ENCODE measurements at regions not wholly inside any gene's neighbourhood (a gene's known extent, or its start where the extent isn't known, plus 50 kb on each side); places are given as distances from the start of the nearest gene placed in this dataset.
"Not testable (repeated sequence)": the region's sequence is repeated elsewhere in the genome, so short reads cannot be mapped to it uniquely, and the experiment has no call there.

GRCh38 chr5:15023266-15023665 lies 151.7 kb upstream of the ANKH start:
- no peak for DNase-seq (ENCODE audit: low read depth in 2 of 2)

GRCh38 chr5:15021266-15022046 lies 149.9 kb upstream of the ANKH start:
- DNase-seq (ENCODE audit: low read depth in 2 of 2), result no peak

DNA sequence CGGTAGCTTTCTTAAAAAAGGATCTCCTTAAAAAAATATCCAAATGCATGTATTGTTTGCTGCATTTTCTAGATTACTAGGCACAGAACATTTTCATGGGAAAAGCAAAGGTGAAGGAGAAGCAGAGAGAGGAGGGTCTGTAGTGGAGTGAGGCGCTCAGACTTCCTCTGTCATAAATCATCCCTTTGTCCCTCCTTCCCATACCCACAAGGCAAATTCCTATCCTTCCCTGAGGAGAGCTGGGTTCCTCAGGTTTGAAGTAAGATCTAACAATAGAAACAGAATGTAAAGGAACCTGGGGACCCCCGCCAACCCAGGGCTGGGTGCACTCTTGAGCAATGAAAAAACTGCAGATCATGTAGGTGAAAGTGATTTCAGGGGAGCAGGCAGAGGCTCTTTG lies 149.2 kb upstream of the ANKH start:
- no peak for DNase-seq (ENCODE audit: low read depth in 2 of 2)

DNA sequence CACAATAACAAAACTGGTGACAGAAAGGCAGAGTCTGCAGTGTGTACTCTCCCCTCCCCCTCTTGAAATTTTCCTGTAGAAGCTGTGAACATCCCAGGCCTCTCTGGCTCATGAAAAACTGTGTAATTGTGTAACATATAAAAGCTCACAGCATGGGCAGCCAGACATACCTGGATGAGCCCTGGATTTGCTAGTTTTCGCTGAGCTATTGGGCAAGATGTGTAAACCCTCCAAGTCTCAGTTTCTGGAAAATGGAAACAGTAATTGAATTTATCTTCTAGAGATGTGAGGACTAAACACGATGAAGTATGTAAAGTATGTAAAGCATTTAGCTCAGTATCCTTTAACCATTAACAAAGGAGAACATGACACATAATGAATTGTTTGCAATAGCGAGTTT lies 143.2 kb upstream of the ANKH start:
- DNase-seq (ENCODE audit: low read depth in 2 of 2), result no peak

DNA sequence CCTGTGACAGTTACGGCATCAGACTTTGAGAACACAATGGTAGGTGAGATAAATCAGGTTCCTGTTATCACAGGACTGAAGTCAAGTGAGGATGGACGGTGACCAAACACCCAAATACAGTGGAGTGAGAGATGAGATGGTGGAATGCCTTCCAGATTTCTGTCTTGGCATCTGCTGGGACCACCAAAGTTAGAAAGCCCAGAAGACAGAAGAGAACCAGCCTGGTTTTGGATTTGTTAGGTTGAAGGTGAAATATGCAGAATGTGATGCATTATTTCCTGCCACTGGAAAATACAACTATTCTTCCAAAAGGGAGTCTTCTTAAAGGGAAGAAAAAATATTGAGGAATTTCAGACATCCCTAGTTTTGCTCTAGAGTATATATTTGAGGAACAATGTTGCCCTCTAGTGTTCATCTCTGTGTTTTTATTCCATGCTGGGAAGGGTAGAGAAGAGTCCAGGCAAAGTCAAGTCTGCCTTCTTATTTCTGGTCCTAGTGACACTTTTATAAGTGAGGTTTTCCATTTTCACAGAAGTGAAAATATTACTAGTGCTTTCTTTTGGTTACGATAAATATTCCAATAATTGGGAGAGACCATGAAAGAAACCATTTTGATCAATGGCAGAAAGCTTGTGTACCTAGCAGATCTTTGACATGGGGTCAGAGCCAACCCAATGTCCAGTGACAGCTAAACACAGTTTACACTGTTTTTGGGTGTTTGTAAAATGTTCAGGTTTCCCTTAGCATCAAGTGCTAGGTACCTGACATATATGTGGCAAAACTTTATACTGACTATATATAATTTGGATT lies 142.3 kb upstream of the ANKH start:
- no peak for DNase-seq (ENCODE audit: low read depth in 2 of 2)

- DNase-seq (ENCODE audit: low read depth in 2 of 2), result no peak
Measured at GRCh38 chr5:15012061-15012460, 140.5 kb upstream of the ANKH start.

GRCh38 chr5:15010936-15011335 lies 139.4 kb upstream of the ANKH start:
- DNase-seq (ENCODE audit: low read depth in 2 of 2), result no peak

DNA sequence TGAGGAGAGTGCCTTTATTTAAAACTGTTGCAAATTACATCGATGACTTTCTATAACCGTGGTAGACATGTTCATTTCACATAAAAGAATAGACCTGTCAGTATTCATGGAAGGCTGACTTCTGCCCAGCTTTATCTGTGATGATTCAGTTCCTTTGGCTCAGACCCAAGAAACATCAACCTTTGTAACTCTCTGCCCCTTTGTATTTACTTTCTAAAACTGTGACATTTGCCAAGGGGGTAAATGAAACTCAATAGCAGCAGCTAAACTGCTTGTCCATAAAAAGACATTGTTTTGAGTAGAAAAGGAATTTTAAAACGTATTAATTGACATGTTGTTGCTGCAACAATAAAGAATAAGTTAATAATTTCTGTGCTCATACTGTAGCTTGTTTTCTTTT lies 137.8 kb upstream of the ANKH start:
- DNase-seq (ENCODE audit: low read depth in 2 of 2), result no peak

DNA sequence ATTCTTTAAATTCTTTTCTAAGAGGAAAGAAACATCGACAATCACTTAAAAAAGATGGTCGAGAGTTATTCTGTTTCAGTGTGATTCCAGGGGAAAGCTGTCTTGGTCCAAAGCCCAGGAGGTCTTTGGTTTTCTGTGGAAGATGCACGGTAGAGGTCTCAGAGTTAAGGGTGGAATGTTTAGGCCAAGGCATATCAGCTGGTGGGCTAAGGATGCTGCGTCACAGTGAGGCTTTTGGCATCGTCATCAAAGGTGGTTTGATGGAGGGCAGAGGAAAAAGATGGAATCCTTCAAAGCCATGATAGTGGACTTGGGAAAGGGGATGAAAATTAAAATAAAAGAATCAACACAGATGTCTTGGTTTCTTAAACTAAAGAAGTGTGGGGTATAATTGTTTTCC lies 137.3 kb upstream of the ANKH start:
- DNase-seq (ENCODE audit: low read depth in 2 of 2), result no peak

DNA sequence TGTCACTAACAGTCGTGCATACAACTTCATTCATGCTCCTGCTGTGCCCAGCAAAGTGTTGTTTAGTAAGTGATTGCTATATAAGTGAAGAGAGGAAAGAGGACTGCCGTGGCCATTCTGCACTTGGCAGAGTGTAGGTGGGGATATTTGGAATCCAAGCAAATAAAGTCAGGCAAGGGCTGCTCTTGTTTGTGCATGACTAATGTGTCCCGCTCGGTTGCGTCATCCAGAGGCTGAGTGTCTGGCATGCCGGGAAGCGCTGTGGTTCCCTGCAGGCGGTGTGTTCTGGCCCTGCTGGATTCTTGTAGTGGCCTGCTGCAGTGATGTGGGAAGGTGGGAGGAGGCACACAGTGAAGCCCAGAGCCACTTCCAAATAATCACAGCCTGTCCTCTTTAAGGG lies 136.9 kb upstream of the ANKH start:
- DNase-seq (ENCODE audit: low read depth in 2 of 2), result no peak

DNA sequence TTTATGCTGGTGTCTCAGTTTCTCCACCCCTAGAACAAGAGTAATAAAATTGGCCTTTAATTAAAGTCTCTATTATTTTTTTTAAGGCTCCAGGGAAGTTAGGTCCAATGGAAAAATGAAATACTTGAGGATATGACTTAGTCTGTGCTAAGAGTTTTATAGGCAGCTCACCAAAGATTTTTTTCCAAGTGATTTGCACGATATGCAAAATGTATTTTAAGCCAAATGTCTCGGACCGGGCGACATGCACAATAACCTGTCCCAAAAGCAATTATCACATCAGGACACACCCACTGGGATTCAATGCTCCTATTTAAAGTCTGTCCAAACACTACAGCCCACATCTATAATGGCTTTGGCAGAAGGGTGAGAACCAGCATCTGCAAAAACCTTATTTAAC lies 136.1 kb upstream of the ANKH start:
- no peak for DNase-seq (ENCODE audit: low read depth in 2 of 2)

DNA sequence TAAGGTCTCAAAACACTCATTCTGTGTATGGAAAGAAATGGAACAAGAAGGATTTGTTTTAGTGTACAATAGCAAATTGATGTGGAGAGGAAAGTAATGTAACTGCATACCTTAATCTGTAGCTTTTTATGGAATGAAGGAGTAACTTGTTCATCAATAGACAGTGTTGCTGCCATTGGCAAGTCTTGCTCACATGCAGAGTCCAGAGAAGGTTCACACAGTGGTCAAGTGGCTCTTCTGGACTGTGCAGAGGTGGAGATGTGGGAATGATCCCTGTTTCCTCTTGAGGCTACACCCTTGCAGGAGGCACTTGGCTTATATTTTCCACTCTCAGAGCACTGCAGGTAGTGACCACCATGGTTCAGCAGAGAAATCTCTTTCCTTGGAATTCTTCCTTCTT lies 132.9 kb upstream of the ANKH start:
- no peak for DNase-seq (ENCODE audit: low read depth in 2 of 2)

GRCh38 chr5:15003511-15003920 lies 131.9 kb upstream of the ANKH start:
- DNase-seq (ENCODE audit: low read depth in 2 of 2), result no peak

DNA sequence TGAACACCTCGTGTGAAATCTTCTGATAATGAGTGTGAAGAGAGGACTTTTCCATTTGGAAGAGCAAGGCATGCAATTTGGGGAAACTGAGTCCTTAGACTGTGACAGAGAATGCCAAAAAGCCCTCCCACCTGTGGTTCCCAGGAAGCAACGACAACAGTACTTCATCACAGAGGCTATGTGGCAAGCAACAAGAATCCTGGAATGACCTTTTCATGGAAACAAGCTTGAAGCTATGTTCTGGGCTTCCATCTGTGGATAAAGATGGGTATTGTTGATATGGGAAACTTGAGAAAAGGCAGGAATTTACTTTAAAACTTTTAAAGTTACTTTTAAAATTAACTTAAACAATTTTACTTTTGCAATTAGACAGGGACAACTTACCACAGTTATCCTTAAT lies 131.2 kb upstream of the ANKH start:
- no peak for DNase-seq (ENCODE audit: low read depth in 2 of 2)

GRCh38 chr5:15002173-15002572 lies 130.6 kb upstream of the ANKH start:
- DNase-seq (ENCODE audit: low read depth in 2 of 2), result no peak

DNA sequence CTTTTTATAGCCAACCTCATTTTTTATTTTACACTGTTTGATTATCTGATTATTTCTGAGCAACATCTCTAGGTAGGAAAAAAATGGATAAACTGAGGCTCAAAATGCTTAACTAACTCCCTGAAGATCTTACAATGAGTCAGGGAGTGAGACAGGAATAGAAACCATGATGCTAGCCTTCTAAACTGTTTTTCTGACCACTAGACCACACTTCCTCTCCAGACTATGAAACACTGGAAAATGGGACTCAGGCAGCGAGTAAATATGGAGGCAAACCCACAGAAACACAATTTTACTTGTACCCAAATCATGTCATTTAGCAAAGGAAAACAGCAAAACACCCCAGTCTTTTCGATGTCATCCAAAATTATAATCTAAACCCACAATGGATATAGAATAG lies 129.9 kb upstream of the ANKH start:
- DNase-seq (ENCODE audit: low read depth in 2 of 2), result no peak

- DNase-seq (ENCODE audit: low read depth in 2 of 2), result no peak
Measured at GRCh38 chr5:14998491-14998890, 126.9 kb upstream of the ANKH start.

- DNase-seq (ENCODE audit: low read depth in 2 of 2), result no peak
Measured at GRCh38 chr5:14996997-14997396, 125.4 kb upstream of the ANKH start.

DNA sequence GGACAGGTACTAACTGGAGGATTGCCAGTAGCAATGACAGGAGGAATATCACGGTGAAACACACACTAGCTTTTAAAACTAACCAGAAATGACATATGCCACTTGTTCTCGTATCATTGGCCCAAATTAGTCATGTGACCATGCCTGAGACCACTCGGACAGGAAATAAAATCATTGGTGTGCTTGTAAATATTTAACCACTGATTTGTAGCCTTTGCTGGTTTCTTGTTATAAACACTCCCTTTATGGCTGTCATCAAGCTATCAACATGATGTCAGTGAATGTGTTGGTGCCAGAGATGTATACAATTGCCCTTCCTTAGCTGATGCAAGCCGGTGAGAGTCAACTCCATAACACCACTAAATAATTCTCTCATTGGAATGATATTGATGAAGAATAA lies 123.7 kb upstream of the ANKH start:
- DNase-seq (ENCODE audit: low read depth in 2 of 2), result no peak

- DNase-seq (ENCODE audit: low read depth in 2 of 2), result not testable (repeated sequence)
Measured at GRCh38 chr5:14993459-14994133, 122.0 kb upstream of the ANKH start.

- DNase-seq (ENCODE audit: low read depth in 2 of 2), result peak in 1 of 2 donors; percentile 21
Measured at GRCh38 chr5:14992751-14993458, 121.3 kb upstream of the ANKH start.

- DNase-seq (ENCODE audit: low read depth in 2 of 2), result no peak
Measured at GRCh38 chr5:14988223-14988622, 116.6 kb upstream of the ANKH start.
